ENCODE measurements at regions not wholly inside any gene's neighbourhood (a gene's known extent, or its start where the extent isn't known, plus 50 kb on each side); places are given as distances from the start of the nearest gene placed in this dataset.
A peak's percentile ranks its signal among the peaks of the same experiment; 100 is the strongest.

DNA sequence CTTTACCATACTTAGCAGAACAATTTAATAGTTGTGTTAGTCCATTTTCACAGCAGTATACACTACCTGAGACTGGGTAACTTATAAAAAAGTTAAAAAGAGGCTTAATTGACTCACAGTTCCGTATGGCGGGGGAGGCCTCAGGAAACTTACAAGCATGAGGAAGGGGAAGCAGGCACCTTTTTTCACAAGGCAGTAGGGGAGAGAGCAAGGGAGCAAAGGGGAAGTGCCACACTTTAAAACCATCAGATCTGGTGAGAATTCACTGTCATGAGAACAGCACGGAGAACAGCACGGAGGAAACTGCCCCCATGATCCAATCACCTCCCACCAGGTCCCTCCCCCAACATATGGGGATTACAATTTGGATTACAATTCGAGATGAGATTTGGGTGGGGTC lies 269.9 kb downstream of the MTRR start:
- DNase-seq (ENCODE audit: low read depth in 2 of 2): no peak

DNA sequence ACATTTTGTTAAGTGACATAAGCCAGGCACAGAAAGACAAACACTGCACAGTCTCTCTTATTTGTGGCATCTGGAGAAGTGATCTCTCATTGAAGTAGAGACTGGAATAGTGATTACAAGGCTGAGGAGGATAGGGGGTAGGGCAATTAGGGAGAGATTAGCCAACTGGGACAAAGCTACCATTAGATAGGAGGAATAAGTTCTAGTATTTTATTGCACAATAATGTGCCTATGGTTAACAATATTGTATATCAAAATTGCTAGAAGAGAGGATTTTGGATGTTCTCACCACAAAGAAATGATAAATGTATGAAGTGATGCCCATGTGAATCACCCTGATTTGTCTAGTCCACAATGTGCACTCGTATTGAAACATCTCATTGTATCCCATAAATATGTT lies 281.8 kb downstream of the MTRR start:
- no peak for DNase-seq (ENCODE audit: low read depth in 2 of 2)

DNA sequence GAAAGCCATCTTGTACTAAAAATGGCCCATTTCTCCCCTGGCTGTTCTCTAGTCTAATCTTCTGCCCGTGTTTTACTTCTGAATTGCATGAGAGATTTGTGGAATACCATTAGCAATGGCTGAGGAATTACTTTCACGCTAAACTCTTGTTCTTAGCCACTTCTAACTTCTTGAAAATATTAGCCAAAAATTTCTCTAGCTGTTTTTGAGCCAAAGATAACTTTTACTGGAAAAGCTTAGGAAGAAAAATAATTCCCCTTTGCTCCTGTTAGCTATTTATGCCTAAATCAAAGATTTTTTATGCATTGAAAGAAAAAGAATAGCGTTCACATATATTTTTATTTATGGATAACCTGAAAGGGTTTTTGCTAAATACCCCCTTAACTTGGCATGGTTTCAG lies 287.8 kb downstream of the MTRR start:
- DNase-seq (ENCODE audit: low read depth in 2 of 2): no peak

DNA sequence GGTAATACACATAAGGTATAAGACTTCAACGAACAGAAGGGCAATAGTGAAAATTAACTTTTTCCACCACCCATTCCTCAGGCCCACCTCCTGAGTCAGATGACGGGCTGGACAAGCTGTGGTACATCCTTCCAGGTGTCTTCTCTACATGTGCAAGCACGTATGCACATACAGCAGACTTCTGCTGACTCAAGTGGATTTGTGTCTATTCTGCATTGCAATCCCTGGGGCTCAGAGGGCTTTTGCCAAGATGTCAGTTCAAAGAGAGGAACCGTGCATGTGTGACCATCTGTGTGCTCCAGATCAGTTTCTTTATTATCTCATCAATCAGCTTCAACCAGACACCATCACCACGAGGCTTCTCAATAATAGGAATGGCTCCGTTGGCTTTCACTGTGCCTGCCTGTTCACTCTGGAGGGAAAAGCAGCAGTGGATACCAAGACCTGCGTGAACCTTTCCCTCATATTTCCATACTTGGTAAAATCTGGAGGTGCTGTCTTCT lies 288.4 kb downstream of the MTRR start:
- DNase-seq (ENCODE audit: low read depth in 2 of 2): no peak

DNA sequence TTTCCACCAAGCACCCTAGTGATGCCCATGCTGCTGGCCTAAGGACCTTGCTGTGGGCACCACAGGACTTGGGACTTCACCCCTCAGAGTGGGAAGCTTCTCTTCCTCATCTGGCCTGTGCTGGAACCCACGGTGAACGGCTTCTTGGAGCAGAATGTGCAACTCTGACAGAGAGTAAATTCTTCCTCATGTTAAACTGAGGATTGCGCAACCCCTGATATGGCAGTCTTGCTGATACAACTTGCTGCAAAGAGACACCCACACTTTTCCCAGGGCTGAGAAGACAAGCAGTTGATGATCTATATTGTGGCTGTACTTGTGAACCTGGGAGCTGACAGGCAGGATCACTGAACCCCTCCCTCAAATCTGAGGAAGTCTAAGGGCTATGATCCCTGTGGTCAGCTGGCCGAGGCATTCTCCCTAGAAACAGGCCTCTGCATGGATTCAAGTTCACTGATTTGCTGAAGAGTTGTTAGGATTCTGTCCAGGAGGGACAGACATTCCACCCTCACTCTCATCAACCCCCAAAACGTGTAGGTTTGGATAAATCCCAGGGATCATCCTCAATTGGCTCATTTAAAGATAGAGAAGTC lies 307.2 kb downstream of the MTRR start:
- no peak for DNase-seq (ENCODE audit: low read depth in 2 of 2)

DNA sequence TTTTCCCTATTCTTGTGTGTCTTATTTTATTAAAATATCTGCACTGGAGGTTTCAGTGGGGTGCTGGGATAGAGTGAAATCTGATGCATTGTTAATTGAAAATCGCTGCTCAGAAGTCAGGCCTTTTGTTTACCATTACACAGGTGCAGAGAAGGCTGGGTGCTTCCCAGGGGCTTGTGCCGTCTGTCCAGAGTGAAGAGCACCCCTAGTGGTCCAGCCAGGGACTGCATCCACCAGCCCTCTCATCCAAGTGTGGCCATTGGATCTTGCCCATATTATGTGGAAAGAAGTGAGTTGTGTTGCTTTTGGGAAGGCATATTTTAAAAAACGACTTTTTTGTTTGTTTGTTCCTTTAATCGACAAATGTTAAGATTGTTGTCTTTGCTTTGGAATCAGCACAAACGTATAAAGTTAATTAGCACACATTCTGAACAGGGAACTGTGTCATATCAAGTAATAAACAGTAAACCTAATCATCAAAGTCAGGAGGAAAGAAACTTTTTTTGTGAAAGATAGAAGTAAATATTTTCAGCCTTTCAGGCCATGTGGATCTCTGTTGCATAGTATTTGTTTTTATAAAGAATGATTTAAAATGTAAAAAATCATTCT lies 315.6 kb downstream of the MTRR start:
- DNase-seq (ENCODE audit: low read depth in 2 of 2): peak; percentile 6 to 7

DNA sequence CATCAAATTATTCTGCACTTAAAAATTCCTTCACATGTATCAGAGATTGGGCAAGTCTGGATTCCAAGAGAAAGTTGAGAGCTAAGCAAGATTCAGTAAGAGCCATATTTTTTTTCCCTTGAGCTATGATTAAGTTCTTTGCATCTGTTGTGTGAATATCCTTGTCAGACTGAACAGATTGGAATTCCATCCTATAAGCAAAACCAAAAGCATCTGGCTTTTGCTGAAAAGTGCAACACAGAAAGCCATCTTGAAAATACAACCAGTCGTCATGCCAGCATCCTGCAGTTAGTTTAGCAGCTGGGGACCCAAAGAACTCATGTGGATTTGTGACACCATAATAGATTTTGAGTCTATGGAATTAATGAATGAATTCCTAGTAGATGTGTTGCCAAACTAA lies 316.9 kb downstream of the MTRR start:
- no peak for DNase-seq (ENCODE audit: low read depth in 2 of 2)

DNA sequence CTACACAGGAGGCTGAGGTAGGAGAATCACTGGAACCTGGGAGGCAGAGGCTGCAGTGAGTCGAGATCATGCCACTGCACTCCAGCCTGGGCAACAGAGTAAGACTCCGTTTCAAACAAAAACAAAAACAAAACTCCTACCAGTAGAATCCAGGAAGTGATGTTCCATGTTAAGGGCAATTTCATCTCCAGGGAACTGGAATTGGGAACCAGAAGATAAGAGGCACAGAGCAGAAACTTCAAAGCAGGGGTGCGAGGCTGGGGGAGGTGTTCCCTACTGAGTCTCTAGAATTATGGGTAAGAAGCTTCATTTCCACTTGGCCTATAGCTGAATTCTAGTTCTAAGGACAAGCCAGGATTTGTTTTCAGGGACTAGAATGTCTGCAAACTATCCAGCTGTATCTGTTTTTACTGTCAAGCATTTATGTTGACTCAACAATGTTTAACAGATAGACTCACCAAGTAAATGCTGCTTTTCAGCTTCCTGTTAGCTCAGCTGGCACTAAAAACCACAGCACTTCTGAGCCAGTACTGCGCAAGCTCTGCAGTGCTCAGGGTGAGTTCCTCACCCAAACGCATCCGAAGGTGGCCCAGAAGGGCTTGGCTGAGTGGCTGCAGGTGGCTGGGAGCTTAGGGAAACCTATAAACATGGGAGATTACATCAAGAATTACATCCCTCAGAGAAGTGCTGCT lies 320.1 kb downstream of the MTRR start:
- DNase-seq (ENCODE audit: low read depth in 2 of 2): no peak

DNA sequence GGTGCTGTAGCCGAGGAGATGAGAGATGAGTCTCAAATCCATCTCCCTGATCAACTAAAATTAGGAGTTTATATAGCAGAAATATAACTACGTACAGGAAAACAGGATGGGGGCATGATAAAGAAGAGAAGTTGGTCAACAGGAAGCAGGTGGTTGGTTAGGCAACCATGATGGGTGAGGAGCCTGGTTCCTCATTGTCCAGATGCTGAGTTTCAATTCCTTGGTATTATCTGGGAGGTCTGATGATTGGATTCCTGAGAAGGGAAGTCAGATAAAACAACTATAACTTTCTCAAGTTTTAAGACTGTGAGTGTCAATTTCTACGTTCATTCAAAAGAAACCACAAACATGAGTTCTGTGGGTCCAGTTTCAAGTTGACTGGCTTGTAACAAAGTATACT lies 323.9 kb downstream of the MTRR start:
- no peak for DNase-seq (ENCODE audit: low read depth in 2 of 2)

DNA sequence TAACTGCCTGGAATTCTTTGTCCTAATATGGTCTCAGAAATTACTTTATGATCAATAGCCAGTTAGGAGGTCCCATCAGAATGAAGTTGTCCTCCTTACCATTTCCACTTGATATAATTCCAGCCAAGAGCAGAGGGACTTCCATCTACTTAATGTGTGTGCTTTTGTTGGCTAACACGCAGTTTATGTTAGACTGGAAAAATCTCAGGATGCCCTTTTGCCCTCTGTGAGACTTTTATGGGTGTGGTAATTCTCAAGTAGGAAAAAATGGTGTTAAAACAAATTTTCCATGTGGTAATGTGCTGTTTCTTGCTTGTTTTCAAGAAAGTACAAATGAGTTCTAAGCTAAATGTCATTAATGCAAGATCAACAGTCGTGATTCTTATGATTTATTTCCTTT lies 327.1 kb downstream of the MTRR start:
- no peak for DNase-seq (ENCODE audit: low read depth in 2 of 2)

DNA sequence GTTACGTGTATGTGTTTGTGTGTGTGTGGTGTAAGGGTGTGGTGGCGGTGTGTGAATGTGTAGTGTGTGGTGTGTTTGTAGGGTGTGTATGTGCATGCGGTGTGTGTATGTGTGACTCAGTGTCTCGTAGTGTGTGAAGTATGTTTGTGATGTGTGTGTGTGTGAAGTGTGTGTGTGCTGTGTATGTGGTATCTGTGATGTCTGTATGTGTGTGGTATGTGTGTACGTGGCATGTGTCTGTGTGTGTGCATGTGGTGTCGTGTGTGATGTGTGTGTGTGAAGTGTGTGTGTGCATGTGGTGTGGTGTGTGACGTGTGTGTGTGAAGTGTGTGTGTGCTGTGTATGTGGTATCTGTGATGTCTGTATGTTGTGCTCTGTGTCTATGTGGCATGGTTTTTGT lies 339.4 kb downstream of the MTRR start:
- DNase-seq (ENCODE audit: low read depth in 2 of 2): no peak

DNA sequence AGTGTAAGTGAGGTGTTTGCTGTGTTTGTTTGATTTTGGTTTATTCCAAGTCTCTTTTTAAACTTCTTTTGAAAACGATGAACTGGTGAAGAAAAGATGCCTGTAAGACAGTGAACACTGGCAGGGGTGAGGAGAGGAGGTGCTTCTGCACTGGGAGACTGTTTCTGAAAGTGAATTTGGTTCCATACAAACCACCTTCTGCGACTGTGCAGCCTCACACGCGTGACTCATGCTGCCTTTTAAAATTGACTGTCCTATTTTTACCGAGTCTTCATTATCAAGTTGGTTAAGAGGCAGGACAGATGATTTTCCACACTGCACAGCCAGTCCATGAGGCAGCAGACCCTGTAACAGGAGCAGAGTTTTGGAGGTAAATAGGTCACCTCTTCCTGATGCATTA lies 340.6 kb downstream of the MTRR start:
- no peak for DNase-seq (ENCODE audit: low read depth in 2 of 2)

DNA sequence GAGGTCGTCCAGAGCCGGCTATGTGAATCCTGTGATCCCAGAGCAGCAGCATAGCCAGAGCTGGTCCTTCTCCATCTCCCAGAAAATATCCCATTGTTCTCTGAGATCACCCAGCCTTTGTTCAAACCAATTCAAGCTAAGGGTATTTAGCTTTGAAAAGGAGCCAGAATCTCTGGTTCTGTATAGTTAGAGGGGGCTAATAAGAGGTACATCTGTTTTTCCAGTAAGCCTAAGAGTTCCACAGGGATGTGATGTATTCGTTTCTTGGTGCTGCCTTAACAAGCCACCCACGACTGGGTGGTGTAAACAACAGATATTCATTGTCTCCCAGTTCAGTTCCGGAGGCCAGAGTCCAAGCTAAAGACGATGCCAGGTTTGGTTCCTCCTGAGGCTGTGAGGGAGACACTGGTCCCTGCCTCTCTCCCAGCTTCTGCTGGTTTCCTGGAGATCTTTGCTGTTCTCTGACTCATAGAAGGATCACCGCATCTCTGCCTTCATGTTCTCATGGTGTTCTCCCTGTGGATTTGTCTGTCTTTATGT lies 344.8 kb downstream of the MTRR start:
- DNase-seq (ENCODE audit: low read depth in 2 of 2): no peak

DNA sequence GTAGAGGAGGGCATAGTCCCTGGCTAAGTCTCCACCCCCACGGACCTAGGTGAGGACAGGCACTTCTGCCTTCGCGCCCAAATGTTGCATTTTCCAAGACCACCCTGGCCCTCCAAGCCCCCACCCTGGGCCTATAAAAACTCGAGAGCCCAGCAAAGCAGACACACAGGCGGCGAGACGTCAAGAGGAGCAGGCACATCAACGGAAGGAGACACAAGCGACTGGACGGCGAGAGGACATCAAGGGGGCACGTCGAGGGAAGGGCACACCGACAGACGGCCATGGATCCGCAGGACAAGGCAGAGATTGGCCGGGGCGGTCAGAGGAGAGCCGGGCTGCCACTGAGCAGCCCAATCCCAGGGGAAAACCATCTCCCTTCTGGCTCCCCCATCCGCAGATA lies 348.0 kb downstream of the MTRR start:
- DNase-seq (ENCODE audit: low read depth in 2 of 2): no peak

DNA sequence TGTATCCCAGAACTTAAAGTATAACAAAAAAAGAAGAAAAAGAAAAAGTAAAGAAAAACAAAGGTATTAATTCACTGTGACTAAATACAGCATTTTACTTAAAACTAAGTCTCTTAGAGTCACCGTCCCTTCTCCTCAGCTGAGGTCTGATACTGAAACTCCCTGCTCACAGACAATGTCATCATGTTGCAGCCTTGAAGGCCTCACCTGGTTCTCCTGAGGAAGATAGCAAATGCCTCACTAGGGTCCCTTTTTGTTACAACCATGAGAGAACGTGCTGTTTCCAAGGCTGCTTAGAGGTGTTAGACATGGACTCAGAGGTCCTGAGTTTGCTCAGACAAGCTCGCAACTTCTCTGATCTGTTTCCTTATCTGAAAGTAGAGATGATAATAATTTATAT lies 357.2 kb downstream of the MTRR start:
- DNase-seq (ENCODE audit: low read depth in 2 of 2): no peak

DNA sequence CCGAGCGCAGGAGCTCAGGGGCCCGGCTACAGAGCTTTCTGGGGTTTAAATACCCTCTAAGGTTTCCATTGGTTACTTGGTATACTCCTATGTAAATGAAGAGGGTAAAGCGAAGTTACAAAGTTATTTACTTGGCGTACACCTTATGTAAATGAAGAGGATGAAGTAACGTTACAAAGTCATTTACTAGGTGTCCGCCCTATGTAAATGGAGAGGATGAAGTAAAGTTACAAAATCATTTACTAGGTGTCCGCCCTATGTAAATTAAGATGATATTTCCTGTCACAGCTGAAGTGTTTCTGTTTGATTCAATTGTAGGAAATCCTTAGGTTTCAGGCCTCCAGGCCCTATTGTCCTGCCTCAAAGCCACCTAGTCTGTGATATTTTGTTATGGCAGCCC lies 358.2 kb downstream of the MTRR start:
- no peak for DNase-seq (ENCODE audit: low read depth in 2 of 2)

DNA sequence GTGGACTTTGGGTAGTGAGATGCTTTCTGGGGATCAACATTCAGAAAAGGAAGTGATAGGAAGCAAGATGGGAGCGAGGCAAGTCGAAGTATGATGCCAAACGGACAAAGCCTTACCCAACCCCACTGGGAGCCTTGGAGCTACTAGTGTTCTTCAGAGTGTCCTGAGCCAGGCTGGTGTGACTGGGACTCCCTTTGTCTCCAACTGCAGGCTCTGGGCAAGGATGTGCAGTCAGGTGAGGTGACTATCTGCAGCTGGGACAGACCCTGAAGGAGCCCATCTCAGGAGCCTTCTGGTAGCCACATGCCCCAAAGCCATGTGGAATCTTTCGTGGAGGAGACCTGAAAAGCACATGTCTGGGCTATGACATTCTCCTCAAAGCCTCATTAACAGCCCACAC lies 360.6 kb downstream of the MTRR start:
- DNase-seq (ENCODE audit: low read depth in 2 of 2): no peak

DNA sequence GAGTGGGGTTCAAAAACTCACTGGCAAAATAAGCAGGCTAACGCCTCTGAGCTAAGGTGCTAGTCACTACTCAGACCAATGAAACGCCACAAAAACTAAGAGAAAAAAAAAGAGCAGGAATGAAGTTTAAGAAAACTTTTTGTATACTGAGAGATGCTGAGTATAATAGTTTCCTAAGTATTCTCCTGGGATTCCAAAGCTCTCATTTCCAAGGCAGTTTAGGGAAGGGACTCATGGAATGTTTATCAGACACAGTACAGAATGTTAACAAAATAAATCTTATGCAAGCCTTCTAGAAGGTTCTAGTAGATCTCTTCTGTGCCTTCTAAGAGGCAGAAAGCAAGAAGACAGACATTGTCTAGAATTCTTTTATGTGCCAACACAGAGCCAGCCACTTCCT lies 361.9 kb downstream of the MTRR start:
- no peak for DNase-seq (ENCODE audit: low read depth in 2 of 2)

DNA sequence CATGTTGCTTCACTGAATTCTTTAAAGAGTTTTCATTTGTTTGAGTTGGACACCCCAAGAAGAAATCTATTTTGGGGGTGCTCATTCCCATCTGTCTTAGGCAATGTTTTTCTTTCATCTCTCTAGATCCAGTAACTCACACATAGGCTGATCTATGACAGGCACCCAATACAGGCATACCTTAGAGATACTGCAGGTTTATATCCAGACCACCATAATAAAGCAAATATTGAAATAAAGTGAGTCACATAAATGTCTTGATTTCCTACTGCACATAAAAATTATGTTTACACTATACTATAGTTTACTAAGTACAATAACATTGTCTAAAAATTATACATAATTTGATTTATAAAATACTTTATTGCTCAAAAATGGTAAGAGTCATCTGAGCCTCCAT lies 364.5 kb downstream of the MTRR start:
- no peak for DNase-seq (ENCODE audit: low read depth in 2 of 2)

DNA sequence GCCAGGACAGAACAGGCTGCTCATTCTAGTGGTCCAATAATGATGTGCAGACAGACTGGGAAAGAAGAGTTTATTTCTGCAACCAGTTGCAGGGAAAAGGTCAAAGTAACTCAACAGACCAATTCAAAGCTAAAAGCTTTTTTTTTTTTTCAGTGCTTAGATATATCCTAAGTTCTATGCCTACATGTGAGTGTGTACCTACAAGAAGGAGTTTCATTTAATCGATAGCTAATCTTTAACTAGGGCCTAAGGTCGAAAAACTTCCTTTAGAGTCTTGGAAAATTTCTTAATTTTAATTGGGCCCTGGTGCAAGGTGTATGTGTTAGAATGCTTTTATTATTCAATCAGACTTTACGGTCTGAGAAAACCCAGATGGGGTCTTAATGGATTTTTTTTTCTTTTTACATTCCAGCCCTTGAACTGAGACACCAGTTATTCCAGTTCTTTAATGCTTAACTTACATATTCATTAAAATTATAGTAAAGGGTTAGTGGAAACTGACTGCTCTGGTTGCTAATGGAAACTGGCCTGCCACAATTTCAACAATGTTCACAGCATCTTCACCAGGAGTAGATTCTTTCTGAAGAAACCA lies 365.3 kb downstream of the MTRR start:
- DNase-seq (ENCODE audit: low read depth in 2 of 2): no peak

DNA sequence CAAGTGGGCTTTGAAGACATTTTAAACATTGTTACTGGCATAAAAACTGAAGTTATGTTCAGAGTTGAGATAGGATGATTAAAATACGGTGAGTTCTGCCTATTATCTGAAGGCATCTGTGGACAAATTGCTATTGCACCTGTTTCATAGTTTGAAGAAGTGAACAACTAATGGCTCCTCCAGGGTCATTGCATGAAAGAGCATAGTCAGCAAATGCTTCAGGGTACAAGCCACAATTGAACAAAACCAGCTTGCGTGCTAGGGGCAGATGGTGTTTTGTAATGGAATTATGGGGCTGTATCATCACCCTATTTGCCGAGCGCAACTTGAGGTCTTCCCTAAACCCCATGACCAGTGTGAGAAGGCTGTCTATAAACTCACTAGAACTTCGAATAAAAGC lies 369.1 kb downstream of the MTRR start:
- no peak for DNase-seq (ENCODE audit: low read depth in 2 of 2)

DNA sequence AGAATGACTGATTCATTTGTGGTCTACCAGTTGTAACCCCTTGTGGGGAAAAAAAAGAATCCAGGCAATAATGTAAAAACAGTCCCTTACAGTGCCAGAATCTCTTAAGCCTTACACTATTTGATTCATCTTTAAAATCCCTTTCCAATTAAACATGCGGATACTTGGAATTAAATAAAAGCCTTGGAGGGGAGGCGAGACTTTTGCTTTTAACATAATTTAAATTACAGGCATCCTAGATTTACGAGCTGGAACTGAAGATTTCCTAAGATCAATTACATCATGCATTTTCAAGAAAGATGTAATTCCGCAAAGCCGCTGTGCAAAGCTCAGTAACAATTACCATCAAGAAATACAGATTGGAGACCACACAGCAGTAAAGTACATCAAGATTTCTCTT lies 370.2 kb downstream of the MTRR start:
- no peak for DNase-seq (ENCODE audit: low read depth in 2 of 2)

DNA sequence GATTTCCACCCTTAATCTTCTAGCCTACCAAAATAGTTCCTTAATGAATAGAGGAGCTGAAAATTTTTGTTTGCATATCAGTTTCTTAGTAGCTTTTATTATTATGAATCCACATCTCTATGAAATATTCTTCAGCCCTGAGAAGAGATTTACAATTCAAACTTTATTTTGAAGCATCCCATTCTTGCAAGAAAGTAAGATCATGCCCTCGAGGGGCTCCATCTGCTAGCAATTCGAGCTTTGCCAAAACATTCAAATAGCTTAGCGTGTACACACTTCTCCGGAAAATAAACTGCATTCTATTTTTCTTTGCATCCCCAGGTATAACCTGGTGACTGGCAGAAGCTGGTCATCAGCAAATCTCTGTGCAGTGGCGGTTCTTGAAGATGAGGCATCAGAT lies 370.7 kb downstream of the MTRR start:
- no peak for DNase-seq (ENCODE audit: low read depth in 2 of 2)
